Thyroid gland (tissue), 4 donors: ENCODE measurements at regions not wholly inside any gene's neighbourhood (a gene's known extent, or its start where the extent isn't known, plus 50 kb on each side); places are given as distances from the start of the nearest gene placed in this dataset.

Experiments used
- DNase-seq, 2 donors: peaks; one replicate each; pipeline ENCODE4 v3.0.0-alpha.2; 2019
- H3K27ac ChIP-seq, 3 donors: fragments of 200-600 bp; sonication (generic); 1 replicate in 2 of 3; 2 replicates in 1 of 3; pipeline ENCODE4 v1.5.1; 2016 to 2019; ENCODE audit warnings: mild to moderate bottlenecking in 1 of 3, moderate library complexity in 1 of 3
- H3K27me3 ChIP-seq: fragments of 200-600 bp; sonication (generic); one replicate; pipeline ENCODE4 v1.5.1; 2019
- H3K36me3 ChIP-seq, 2 donors: fragments of 200-600 bp; sonication (generic); one replicate each; pipeline ENCODE4 v1.5.1; 2016 to 2019
- H3K4me1 ChIP-seq, 2 donors: fragments of 200-600 bp; sonication (generic); one replicate each; pipeline ENCODE4 v1.5.1; 2017 to 2019
- H3K4me3 ChIP-seq, 3 donors: fragments of 200-600 bp; sonication (generic); replicated peaks in 1 of 3; 1 replicate in 2 of 3; 2 replicates in 1 of 3; pipeline ENCODE4 v1.5.1; 2016; ENCODE audit warnings: mild to moderate bottlenecking in 1 of 3
- H3K9me3 ChIP-seq: fragments of 200-600 bp; sonication (generic); one replicate; pipeline ENCODE4 v1.5.1; 2017
- POLR2A ChIP-seq, 2 donors: fragments of 450-650 bp; IDR thresholded peaks; one replicate each; pipeline ENCODE4 v1.6.1; 2017; ENCODE audit warnings: antibody characterized with exemption in 2 of 2, mild to moderate bottlenecking in 2 of 2, moderate library complexity in 1 of 2
- WGBS, 2 donors: methylation state at CpG; one replicate each; pipeline ENCODE4 v1.1.5; 2017; 5-methylcytosine and 5-hydroxymethylcytosine counted together
- intact Hi-C: fragments of 100-400 bp; cut with DNase I; formaldehyde crosslinking; loops from one replicate; pipeline ENCODE4 v1.15.1; 2023
- TF ChIP-seq, protein P1 (sequence below), 6 experiments: fragments of 200-600 bp in 3 of 6; fragments of 450-650 bp in 3 of 6; sonication (generic) in 3 of 6; IDR thresholded peaks; one replicate each; pipeline ENCODE4 v1.5.1; 2016 to 2019; ENCODE audit warnings: antibody characterized with exemption in 6 of 6, mild to moderate bottlenecking in 2 of 6, inconsistent platforms in 1 of 6, moderate library complexity in 1 of 6

DNA sequence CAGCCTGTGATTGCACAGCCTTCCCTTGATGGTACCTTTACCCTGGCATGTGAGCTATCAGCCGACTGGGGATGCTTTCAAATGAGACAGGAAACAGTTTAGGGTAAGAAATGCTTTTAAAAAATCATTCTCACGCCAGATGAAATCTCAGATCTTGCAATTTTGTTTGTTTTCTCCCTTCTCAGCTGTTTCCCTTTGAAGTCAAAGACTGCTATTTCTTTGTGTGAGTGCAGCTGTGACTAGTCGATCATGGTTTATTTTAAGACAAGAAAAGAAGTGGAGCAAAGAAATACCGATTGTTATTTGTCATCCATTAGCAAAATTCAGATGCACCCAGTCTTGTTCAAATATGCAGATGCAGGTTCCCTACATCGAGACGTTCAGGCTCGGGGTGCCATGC is 489.7 kb downstream of the QKI start:
- intact Hi-C loops, result no loop called here
- no peaks in the 10 kb centered on the region for H3K27me3 ChIP-seq
- TF ChIP-seq, protein P1, sequence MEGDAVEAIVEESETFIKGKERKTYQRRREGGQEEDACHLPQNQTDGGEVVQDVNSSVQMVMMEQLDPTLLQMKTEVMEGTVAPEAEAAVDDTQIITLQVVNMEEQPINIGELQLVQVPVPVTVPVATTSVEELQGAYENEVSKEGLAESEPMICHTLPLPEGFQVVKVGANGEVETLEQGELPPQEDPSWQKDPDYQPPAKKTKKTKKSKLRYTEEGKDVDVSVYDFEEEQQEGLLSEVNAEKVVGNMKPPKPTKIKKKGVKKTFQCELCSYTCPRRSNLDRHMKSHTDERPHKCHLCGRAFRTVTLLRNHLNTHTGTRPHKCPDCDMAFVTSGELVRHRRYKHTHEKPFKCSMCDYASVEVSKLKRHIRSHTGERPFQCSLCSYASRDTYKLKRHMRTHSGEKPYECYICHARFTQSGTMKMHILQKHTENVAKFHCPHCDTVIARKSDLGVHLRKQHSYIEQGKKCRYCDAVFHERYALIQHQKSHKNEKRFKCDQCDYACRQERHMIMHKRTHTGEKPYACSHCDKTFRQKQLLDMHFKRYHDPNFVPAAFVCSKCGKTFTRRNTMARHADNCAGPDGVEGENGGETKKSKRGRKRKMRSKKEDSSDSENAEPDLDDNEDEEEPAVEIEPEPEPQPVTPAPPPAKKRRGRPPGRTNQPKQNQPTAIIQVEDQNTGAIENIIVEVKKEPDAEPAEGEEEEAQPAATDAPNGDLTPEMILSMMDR (IDR thresholded peaks at IDR 0.05), result no peak
- TF ChIP-seq POLR2A (IDR thresholded peaks at IDR 0.05), result no peak
- H3K27ac ChIP-seq, result no peak overlapping the region
- H3K4me1 ChIP-seq, result no peaks in the 10 kb centered on the region
- H3K36me3 ChIP-seq, result no peaks in the 10 kb centered on the region
- H3K9me3 ChIP-seq, result no peaks in the 10 kb centered on the region
- H3K4me3 ChIP-seq, result no peak overlapping the region
- 68 to 69% methylated on average over 7 of the region's 7 CpGs for WGBS, 2 donors
- no peak for DNase-seq

DNA sequence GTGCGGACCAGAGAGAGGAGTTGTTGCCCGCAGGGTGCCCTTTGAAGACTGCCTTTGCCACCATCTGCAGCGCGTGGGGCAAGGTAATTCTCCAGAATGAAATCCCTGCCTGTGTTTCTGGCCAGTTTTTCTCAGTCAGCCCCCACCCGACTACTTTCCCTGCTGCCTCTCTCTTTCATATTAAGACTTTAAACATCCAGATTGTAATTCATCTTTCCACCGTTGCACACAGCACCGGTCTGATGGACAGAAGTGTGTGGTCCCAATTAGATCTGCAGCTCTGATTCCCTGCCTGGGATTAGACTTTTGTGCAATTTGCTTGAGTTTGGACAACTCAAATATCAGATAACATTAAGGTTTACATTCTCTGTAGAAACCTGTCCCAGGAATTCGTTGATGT is 489.0 kb downstream of the QKI start:
- TF ChIP-seq POLR2A (IDR thresholded peaks at IDR 0.05), result no peak
- TF ChIP-seq, protein P1 (IDR thresholded peaks at IDR 0.05), result no peak
- Histone ChIP-seq H3K27me3 (no peaks in the 10 kb centered on the region), H3K36me3 (no peaks in the 10 kb centered on the region), H3K4me3 (no peak overlapping the region), H3K4me1 (no peaks in the 10 kb centered on the region), H3K27ac (no peak overlapping the region), H3K9me3 (no peaks in the 10 kb centered on the region)
- intact Hi-C loops, result no loop called here
- DNase-seq, result no peak
- WGBS, 2 donors, result 91% methylated on average over 8 of the region's 8 CpGs

DNA sequence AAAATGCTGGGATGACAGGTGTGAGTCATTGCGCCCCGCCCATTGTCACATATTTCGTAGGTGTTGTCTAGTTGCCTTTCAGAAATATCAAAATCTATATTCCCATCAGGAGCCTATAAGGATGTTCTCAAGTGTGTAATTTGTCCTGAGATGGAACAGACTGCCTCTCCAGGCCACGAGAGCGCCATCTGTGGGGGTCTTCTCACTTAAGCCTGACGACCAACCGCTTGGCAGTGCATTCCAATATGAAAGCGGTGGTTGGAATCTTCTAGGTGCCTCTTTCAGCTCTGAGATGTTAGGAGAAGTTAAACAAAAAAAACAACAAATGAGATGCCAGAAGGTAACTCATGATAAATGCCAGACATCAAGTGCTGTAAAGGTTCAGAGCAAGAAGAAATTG is 488.5 kb downstream of the QKI start:
- H3K4me1 ChIP-seq, result no peaks in the 10 kb centered on the region
- TF ChIP-seq, protein P1 (IDR thresholded peaks at IDR 0.05), result no peak
- no peak for TF ChIP-seq POLR2A (IDR thresholded peaks at IDR 0.05)
- H3K27ac ChIP-seq, result no peak overlapping the region
- no peaks in the 10 kb centered on the region for H3K36me3 ChIP-seq
- intact Hi-C loops, result no loop called here
- DNase-seq, result no peak
- 84 to 90% methylated on average over 8 of the region's 8 CpGs for WGBS, 2 donors
- H3K27me3 ChIP-seq, result no peaks in the 10 kb centered on the region
- H3K9me3 ChIP-seq, result no peaks in the 10 kb centered on the region
- H3K4me3 ChIP-seq, result no peak overlapping the region

DNA sequence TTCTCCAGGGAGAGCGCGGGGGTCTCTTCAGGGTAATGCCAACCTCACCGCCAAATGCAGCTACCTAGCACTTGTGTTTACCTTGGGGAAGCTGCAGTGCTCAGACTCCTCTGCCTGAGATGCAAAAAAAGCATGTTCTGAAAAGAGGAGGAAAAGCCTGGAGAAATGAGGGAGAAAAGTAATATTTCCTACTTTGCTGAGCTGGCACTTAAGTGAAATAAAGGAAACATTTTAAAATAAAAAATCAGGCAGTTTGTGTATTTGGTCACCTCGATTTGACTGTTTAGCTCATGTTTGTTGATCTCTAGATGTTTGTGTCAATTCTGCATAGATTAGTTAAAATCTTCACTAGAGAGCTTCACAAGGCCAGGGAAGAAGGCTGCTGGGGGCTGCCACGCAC is 487.2 kb downstream of the QKI start:
- DNase-seq, result no peak
- H3K27ac ChIP-seq, result no peak overlapping the region
- WGBS, 2 donors, result 88 to 92% methylated on average over 5 of the region's 5 CpGs
- no peak for TF ChIP-seq POLR2A (IDR thresholded peaks at IDR 0.05)
- TF ChIP-seq, protein P1 (IDR thresholded peaks at IDR 0.05), result no peak
- H3K27me3 ChIP-seq, result no peaks in the 10 kb centered on the region
- no peaks in the 10 kb centered on the region for H3K36me3 ChIP-seq
- H3K4me1 ChIP-seq, result no peaks in the 10 kb centered on the region
- intact Hi-C loops, result no loop called here
- H3K9me3 ChIP-seq, result no peaks in the 10 kb centered on the region
- H3K4me3 ChIP-seq, result no peak overlapping the region

DNA sequence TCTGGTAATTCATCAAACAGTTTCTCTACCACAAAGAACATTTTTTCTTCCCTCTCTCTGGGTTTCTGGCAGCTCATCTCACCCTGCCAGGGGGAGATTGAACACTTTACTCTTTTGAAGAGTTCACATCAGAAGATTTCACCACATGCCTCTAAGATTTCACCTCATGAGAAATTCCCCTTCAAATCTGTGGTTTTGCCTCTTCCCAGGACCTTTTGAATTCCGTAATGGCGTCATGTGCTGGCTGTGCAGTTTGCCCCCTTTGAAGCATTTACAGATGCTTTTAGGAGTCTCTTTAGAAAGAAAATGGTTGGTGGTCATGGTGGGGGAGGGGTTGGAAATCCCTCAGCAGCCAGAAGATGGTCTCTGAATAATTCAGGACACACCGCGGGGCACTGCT is 486.1 kb downstream of the QKI start:
- intact Hi-C loops, result no loop called here

More for the DNA sequence above, 486.1 kb downstream of the QKI start:
- no peak for TF ChIP-seq POLR2A (IDR thresholded peaks at IDR 0.05)
- TF ChIP-seq, protein P1 (IDR thresholded peaks at IDR 0.05), result no peak
- no peak for DNase-seq
- no peak overlapping the region for H3K4me3 ChIP-seq
- no peaks in the 10 kb centered on the region for H3K4me1 ChIP-seq
- H3K9me3 ChIP-seq, result no peaks in the 10 kb centered on the region
- H3K27me3 ChIP-seq, result no peaks in the 10 kb centered on the region
- H3K36me3 ChIP-seq, result no peaks in the 10 kb centered on the region
- no peak overlapping the region for H3K27ac ChIP-seq
- 91 to 98% methylated on average over 4 of the region's 4 CpGs for WGBS, 2 donors
